22Rv1 (cell line): ENCODE measurements at regions not wholly inside any gene's neighbourhood (a gene's known extent, or its start where the extent isn't known, plus 50 kb on each side); places are given as distances from the start of the nearest gene placed in this dataset.

ENCODE experiments used
- H3K27ac ChIP-seq: fragments of 450-650 bp; 2 replicates; pipeline ENCODE4 v1.5.1; 2017
- CTCF ChIP-seq: fragments of 450-650 bp; IDR thresholded peaks from 2 replicates; pipeline ENCODE4 v1.5.1; 2017; ENCODE audit warnings: mild to moderate bottlenecking
- ZFX ChIP-seq: fragments of 450-650 bp; IDR thresholded peaks from 2 replicates; pipeline ENCODE4 v1.6.1; 2017; ENCODE audit warnings: antibody characterized with exemption, borderline replicate concordance

- H3K27ac ChIP-seq = no peak overlapping the region
- TF ChIP-seq CTCF = no peak
- TF ChIP-seq ZFX = no peak
Measured at GRCh38 chr13:104766319-104766718, 1700.1 kb upstream of the SLC10A2 start.

- TF ChIP-seq CTCF (no peak), ZFX (no peak)
- H3K27ac ChIP-seq = no peak overlapping the region
Measured at GRCh38 chr13:104764600-104764999, 1698.4 kb upstream of the SLC10A2 start.

- H3K27ac ChIP-seq = no peak overlapping the region
- no peak for TF ChIP-seq CTCF
- no peak for TF ChIP-seq ZFX
Measured at GRCh38 chr13:104759069-104759468, 1692.9 kb upstream of the SLC10A2 start.

GRCh38 chr13:104757712-104758111 is 1691.5 kb upstream of the SLC10A2 start:
- no peak overlapping the region for H3K27ac ChIP-seq
- TF ChIP-seq ZFX (no peak), CTCF (no peak)

GRCh38 chr13:104750377-104750776 is 1684.2 kb upstream of the SLC10A2 start:
- no peak for TF ChIP-seq ZFX
- TF ChIP-seq CTCF = no peak
- H3K27ac ChIP-seq = no peak overlapping the region

GRCh38 chr13:104740641-104741222 is 1674.5 kb upstream of the SLC10A2 start:
- H3K27ac ChIP-seq = no peak overlapping the region
- TF ChIP-seq ZFX = no peak

- TF ChIP-seq ZFX (no peak), CTCF (no peak)
- no peak overlapping the region for H3K27ac ChIP-seq
Measured at GRCh38 chr13:104737713-104738112, 1671.5 kb upstream of the SLC10A2 start.

- no peak overlapping the region for H3K27ac ChIP-seq
Measured at GRCh38 chr13:104733427-104733826, 1667.2 kb upstream of the SLC10A2 start.

More at GRCh38 chr13:104733427-104733826, 1667.2 kb upstream of the SLC10A2 start:
- TF ChIP-seq CTCF (no peak), ZFX (no peak)
